ENCODE measurements at regions not wholly inside any gene's neighbourhood (a gene's known extent, or its start where the extent isn't known, plus 50 kb on each side); places are given as distances from the start of the nearest gene placed in this dataset.

- no peak for TF ChIP-seq CTCF (IDR thresholded peaks at IDR 0.05)
- TF ChIP-seq POLR2AphosphoS5 (IDR thresholded peaks at IDR 0.05; ENCODE audit: low read depth, low read length) = no peak
- no peak for TF ChIP-seq SIN3A (IDR thresholded peaks at IDR 0.05; ENCODE audit: borderline replicate concordance, insufficient read depth, low read depth, low read length)
- TF ChIP-seq REST (IDR thresholded peaks at IDR 0.05; ENCODE audit: insufficient read depth in 1 of 2, low read depth in 2 of 2, low read length in 1 of 2) = no peak
- TF ChIP-seq TCF7L2 (IDR thresholded peaks at IDR 0.05; ENCODE audit: low read depth, low read length) = no peak
Observed at GRCh38 chr12:82207556-82207955, 150.6 kb downstream of the CCDC59 start.
